Neural cell (in vitro differentiated cells): ENCODE measurements at regions not wholly inside any gene's neighbourhood (a gene's known extent, or its start where the extent isn't known, plus 50 kb on each side); places are given as distances from the start of the nearest gene placed in this dataset.

Source experiments
- H2AFZ ChIP-seq: fragments of 200-600, 300-800 bp; sonication (generic), shearing (Covaris generic); 2 replicates; pipeline ENCODE4 v1.6.0; 2014; ENCODE audit warnings: low read depth, mild to moderate bottlenecking, antibody characterized with exemption, low read length, moderate library complexity
- H3F3A ChIP-seq: fragments of 200-600 bp; shearing (Covaris generic); 2 replicates; pipeline ENCODE4 v1.6.1; 2016; ENCODE audit warnings: mild to moderate bottlenecking, moderate library complexity, mixed read lengths, antibody characterized with exemption, low read length; ENCODE audit not compliant: insufficient read depth, poor library complexity, severe bottlenecking
- H3K27ac ChIP-seq: fragments of 200-600, 300-800 bp; sonication (generic), shearing (Covaris generic); 2 replicates; pipeline ENCODE4 v1.5.1; 2014; ENCODE audit warnings: mild to moderate bottlenecking, low read length, moderate library complexity
- H3K27me3 ChIP-seq: fragments of 300-800, 200-600 bp; sonication (generic), shearing (Covaris generic); 2 replicates; pipeline ENCODE4 v1.6.0; 2014; ENCODE audit warnings: mild to moderate bottlenecking, low read depth, low read length, moderate library complexity; ENCODE audit not compliant: insufficient read depth
- H3K36me3 ChIP-seq: fragments of 300-800, 200-600 bp; sonication (generic), shearing (Covaris generic); 2 replicates; pipeline ENCODE4 v1.5.1; 2014; ENCODE audit warnings: mild to moderate bottlenecking, antibody characterized with exemption, low read length, moderate library complexity; ENCODE audit not compliant: insufficient read depth
- H3K4me2 ChIP-seq: fragments of 300-800, 200-600 bp; sonication (generic), shearing (Covaris generic); 2 replicates; pipeline ENCODE4 v1.6.0; 2014; ENCODE audit warnings: mild to moderate bottlenecking, low read length
- H3K4me3 ChIP-seq: fragments of 300-800, 200-600 bp; sonication (generic), shearing (Covaris generic); 2 replicates; pipeline ENCODE4 v1.5.1; 2014; ENCODE audit warnings: mild to moderate bottlenecking, low read length, moderate library complexity
- H3K79me2 ChIP-seq: fragments of 200-600 bp; shearing (Covaris generic); replicated peaks from 2 replicates; pipeline ENCODE4 v1.6.0; 2014; ENCODE audit warnings: mild to moderate bottlenecking, low read length, moderate library complexity; ENCODE audit not compliant: insufficient read depth
- H3K9ac ChIP-seq: fragments of 300-800, 200-600 bp; sonication (generic), shearing (Covaris generic); 2 replicates; pipeline ENCODE4 v1.6.1; 2016; ENCODE audit warnings: mild to moderate bottlenecking, low read length, mixed read lengths
- H3K9me2 ChIP-seq: fragments of 200-600 bp; shearing (Covaris generic); 2 replicates; pipeline ENCODE4 v1.6.1; 2016; ENCODE audit warnings: mild to moderate bottlenecking, low read length, mixed read lengths; ENCODE audit not compliant: insufficient read depth
- H3K9me3 ChIP-seq: fragments of 200-600, 300-800 bp; sonication (generic), shearing (Covaris generic); 2 replicates; pipeline ENCODE4 v1.6.1; 2016; ENCODE audit warnings: mild to moderate bottlenecking, mixed run types, low read length, moderate library complexity, mixed read lengths
- H4K20me1 ChIP-seq: fragments of 200-600 bp; shearing (Covaris generic); 2 replicates; pipeline ENCODE4 v1.6.1; 2016; ENCODE audit warnings: mild to moderate bottlenecking, mixed run types; ENCODE audit not compliant: insufficient read depth
- CTCF ChIP-seq: fragments of 450-650 bp; IDR thresholded peaks from 2 replicates; pipeline ENCODE4 v1.5.1; 2014; ENCODE audit warnings: antibody characterized with exemption, mild to moderate bottlenecking, moderate library complexity; ENCODE audit not compliant: poor library complexity, severe bottlenecking
- EP300 ChIP-seq: fragments of 450-650 bp; conservative IDR thresholded peaks from 2 replicates; pipeline ENCODE4 v1.6.1; 2014; ENCODE audit warnings: antibody characterized with exemption, mild to moderate bottlenecking, moderate library complexity; ENCODE audit not compliant: poor library complexity, severe bottlenecking
- EZH2 ChIP-seq: fragments of 200-600, 300-800 bp; shearing (Covaris generic), sonication (generic); IDR thresholded peaks from 2 replicates; pipeline ENCODE4 v1.6.1; 2014; ENCODE audit warnings: antibody characterized with exemption, low read length, borderline replicate concordance, mild to moderate bottlenecking; ENCODE audit not compliant: insufficient read depth, poor library complexity, severe bottlenecking
- MXI1 ChIP-seq: fragments of 450-650 bp; conservative IDR thresholded peaks from 2 replicates; pipeline ENCODE4 v1.6.1; 2014; ENCODE audit warnings: antibody characterized with exemption, mild to moderate bottlenecking; ENCODE audit not compliant: poor library complexity, severe bottlenecking
- POLR2AphosphoS5 ChIP-seq: IDR thresholded peaks from 2 replicates; pipeline ENCODE4 v1.6.1; 2012
- RAD21 ChIP-seq: fragments of 450-650 bp; conservative IDR thresholded peaks from 2 replicates; pipeline ENCODE4 v1.6.1; 2014; ENCODE audit warnings: antibody characterized with exemption, mild to moderate bottlenecking, moderate library complexity
- SMC3 ChIP-seq: fragments of 450-650 bp; conservative IDR thresholded peaks from 2 replicates; pipeline ENCODE4 v1.6.1; 2014; ENCODE audit warnings: antibody characterized with exemption, mild to moderate bottlenecking, moderate library complexity; ENCODE audit not compliant: poor library complexity
- TAF1 ChIP-seq: IDR thresholded peaks from 2 replicates; pipeline ENCODE4 v1.6.1; 2012; ENCODE audit warnings: low read depth
- TF ChIP-seq, protein P1 (sequence below): IDR thresholded peaks from 2 replicates; pipeline ENCODE4 v1.6.1; 2012; ENCODE audit warnings: borderline replicate concordance

DNA sequence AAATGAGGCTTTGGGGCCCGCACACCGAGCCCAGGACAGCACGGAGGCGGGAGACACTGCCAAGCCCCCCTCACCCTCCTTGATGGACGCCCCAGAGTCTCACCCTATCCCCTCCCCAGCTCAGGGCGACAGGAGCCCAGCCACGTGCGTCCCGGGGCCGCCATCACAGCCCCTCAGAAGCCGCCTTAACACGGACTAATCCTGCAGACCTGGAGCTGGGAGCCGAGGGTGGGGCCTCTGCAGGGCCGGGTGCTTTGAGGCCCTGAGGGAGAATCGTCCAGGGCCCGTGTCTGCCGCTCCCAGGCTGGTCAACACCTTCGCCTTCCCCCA, 79.7 kb upstream of the FBRSL1 start:
- Histone ChIP-seq H3K4me3 (no peak overlapping the region), H3K79me2 (no peaks in the 10 kb centered on the region)
- TF ChIP-seq EZH2 (no peak), SMC3 (no peak), EP300 (no peak), TAF1 (no peak), CTCF (no peak), POLR2AphosphoS5 (no peak), MXI1 (no peak), RAD21 (no peak)
- TF ChIP-seq, protein P1, sequence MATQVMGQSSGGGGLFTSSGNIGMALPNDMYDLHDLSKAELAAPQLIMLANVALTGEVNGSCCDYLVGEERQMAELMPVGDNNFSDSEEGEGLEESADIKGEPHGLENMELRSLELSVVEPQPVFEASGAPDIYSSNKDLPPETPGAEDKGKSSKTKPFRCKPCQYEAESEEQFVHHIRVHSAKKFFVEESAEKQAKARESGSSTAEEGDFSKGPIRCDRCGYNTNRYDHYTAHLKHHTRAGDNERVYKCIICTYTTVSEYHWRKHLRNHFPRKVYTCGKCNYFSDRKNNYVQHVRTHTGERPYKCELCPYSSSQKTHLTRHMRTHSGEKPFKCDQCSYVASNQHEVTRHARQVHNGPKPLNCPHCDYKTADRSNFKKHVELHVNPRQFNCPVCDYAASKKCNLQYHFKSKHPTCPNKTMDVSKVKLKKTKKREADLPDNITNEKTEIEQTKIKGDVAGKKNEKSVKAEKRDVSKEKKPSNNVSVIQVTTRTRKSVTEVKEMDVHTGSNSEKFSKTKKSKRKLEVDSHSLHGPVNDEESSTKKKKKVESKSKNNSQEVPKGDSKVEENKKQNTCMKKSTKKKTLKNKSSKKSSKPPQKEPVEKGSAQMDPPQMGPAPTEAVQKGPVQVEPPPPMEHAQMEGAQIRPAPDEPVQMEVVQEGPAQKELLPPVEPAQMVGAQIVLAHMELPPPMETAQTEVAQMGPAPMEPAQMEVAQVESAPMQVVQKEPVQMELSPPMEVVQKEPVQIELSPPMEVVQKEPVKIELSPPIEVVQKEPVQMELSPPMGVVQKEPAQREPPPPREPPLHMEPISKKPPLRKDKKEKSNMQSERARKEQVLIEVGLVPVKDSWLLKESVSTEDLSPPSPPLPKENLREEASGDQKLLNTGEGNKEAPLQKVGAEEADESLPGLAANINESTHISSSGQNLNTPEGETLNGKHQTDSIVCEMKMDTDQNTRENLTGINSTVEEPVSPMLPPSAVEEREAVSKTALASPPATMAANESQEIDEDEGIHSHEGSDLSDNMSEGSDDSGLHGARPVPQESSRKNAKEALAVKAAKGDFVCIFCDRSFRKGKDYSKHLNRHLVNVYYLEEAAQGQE: no peak

DNA sequence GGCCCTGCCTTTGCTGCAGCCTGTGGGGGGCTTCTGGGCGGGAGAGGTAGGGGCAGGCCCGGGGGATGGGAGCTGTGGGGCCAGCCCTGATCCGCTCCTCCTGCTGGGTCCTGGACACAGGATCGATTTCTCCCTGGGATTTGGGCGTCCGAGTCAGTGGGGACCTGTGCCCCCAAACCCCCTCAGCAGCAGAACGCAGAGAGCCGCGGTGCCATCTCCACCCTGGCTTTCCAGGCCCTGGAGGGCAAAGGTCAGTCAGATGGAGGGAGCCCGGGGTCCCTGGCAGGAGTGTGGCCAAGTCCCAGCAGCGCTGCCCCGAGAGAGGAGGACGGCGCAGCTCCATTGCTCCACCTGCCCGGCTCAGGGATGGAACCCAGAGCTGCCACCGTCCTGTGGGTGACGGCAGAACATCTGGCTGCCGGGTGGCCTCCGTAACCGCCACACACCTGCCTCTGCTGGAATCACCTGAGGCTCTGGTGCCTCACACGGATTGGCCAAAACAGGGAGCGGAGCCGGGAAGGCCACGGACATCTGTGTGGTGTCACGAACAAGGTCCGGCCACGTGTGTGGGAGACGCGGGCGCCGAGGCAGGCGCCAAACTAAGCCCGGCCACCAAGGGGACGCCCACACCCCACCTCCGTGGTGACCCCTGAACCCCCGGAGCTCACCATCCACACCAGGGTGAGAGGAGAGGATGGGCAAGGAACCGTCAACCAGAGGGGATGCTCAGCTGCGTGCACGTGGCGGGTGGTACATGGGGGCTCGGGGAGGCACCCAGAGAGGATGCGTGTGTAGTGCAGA, 80.3 kb upstream of the FBRSL1 start:
- Histone ChIP-seq H3F3A (no peaks in the 10 kb centered on the region), H3K27me3 (no peaks in the 10 kb centered on the region), H3K9me2 (no peaks in the 10 kb centered on the region), H3K4me3 (no peak overlapping the region), H4K20me1 (no peaks in the 10 kb centered on the region), H2AFZ (no peak overlapping the region), H3K9me3 (no peaks in the 10 kb centered on the region), H3K4me2 (no peak overlapping the region), H3K27ac (no peak overlapping the region), H3K79me2 (no peaks in the 10 kb centered on the region), H3K9ac (no peak overlapping the region), H3K36me3 (no peaks in the 10 kb centered on the region)
- no peak for TF ChIP-seq EZH2
- TF ChIP-seq CTCF: no peak
- TF ChIP-seq TAF1: no peak
- no peak for TF ChIP-seq RAD21
- TF ChIP-seq SMC3: no peak
- TF ChIP-seq POLR2AphosphoS5: no peak

More for the DNA sequence above, 79.7 kb upstream of the FBRSL1 start:
- Histone ChIP-seq H3K9me3 (no peaks in the 10 kb centered on the region), H3K36me3 (no peaks in the 10 kb centered on the region), H3K9ac (no peak overlapping the region), H3F3A (no peaks in the 10 kb centered on the region), H3K9me2 (no peaks in the 10 kb centered on the region), H3K27me3 (no peaks in the 10 kb centered on the region), H3K4me2 (no peak overlapping the region), H4K20me1 (no peaks in the 10 kb centered on the region), H3K27ac (no peak overlapping the region), H2AFZ (no peak overlapping the region)
